Endothelial cell of umbilical vein (primary cell): ENCODE measurements at regions not wholly inside any gene's neighbourhood (a gene's known extent, or its start where the extent isn't known, plus 50 kb on each side); places are given as distances from the start of the nearest gene placed in this dataset.

ENCODE experiments used
- BruUV-seq: library from RNA; stranded (reverse); fragments of 400-500 nt; replicated peaks from 2 replicates; lab custom pipeline; 2021; lab: Mats Ljungman, UMichigan
- CTCF ChIA-PET: fragments of 300-600, 350-600 bp; sonication (Branson Sonifier 250); formaldehyde crosslinking; loops from one replicate; lab custom pipeline; 2021; ENCODE audit warnings: antibody characterized with exemption, inconsistent platforms; lab: Charles Lee
- POLR2A ChIA-PET: fragments of 300-600, 350-600 bp; sonication (Branson Sonifier 250); formaldehyde crosslinking; loops from one replicate; lab custom pipeline; 2021; ENCODE audit warnings: antibody characterized with exemption, inconsistent platforms; lab: Charles Lee
- DNase-seq: peaks from one replicate; pipeline ENCODE4 v3.0.0-alpha.2; 2011; ENCODE audit warnings: low read depth, low spot score
- FAIRE-seq: peaks from 2 replicates; lab custom pipeline; 2011; peaks lifted over from hg19 to GRCh38; lab: Jason Lieb, UNC
- H2AFZ ChIP-seq: 2 replicates; pipeline ENCODE4 v1.6.0; 2012; ENCODE audit warnings: low read depth, low read length, control low read depth, inconsistent platforms
- H3K27ac ChIP-seq: 2 replicates; pipeline ENCODE4 v1.5.1; 2011; ENCODE audit warnings: low read depth, mild to moderate bottlenecking, control low read depth, low read length, moderate library complexity; ENCODE audit not compliant: insufficient read depth
- H3K27me3 ChIP-seq, 2 experiments: 2 replicates each; pipeline versions ENCODE4 v1.6.0 to v1.6.1; 2011; ENCODE audit warnings: low read length in 2 of 2, mixed read lengths in 1 of 2; ENCODE audit not compliant: control insufficient read depth in 2 of 2, insufficient read depth in 2 of 2
- H3K36me3 ChIP-seq, 2 experiments: 2 replicates in 1 of 2; 3 replicates in 1 of 2; pipeline ENCODE4 v1.5.1; 2011; ENCODE audit warnings: low read length in 2 of 2, mild to moderate bottlenecking in 1 of 2, moderate library complexity in 1 of 2; ENCODE audit not compliant: control insufficient read depth in 2 of 2, insufficient read depth in 2 of 2; ENCODE audit errors: extremely low read depth in 1 of 2
- H3K4me1 ChIP-seq: 3 replicates; pipeline ENCODE4 v1.5.1; 2011; ENCODE audit warnings: mild to moderate bottlenecking, low read length; ENCODE audit not compliant: control insufficient read depth, insufficient read depth; ENCODE audit errors: extremely low read depth
- H3K4me2 ChIP-seq: 2 replicates; pipeline ENCODE4 v1.6.1; 2011; ENCODE audit warnings: low read length, control low read depth, mixed read lengths; ENCODE audit not compliant: insufficient read depth
- H3K4me3 ChIP-seq, 3 experiments: fragments of 200-600 bp in 1 of 3; sonication (generic), shearing (Covaris generic) in 1 of 3; replicated peaks in 1 of 3; 2 replicates each; pipeline ENCODE4 v1.5.1; 2011 to 2016; ENCODE audit warnings: control low read depth in 3 of 3, low read length in 3 of 3, mild to moderate bottlenecking in 2 of 3, inconsistent platforms in 1 of 3, low read depth in 1 of 3, moderate library complexity in 1 of 3; ENCODE audit not compliant: insufficient read depth in 1 of 3
- H3K79me2 ChIP-seq: 2 replicates; pipeline ENCODE4 v1.6.0; 2012; ENCODE audit warnings: low read length, inconsistent platforms; ENCODE audit not compliant: control insufficient read depth, insufficient read depth
- H3K9ac ChIP-seq: replicated peaks from 2 replicates; pipeline ENCODE3; 2011; ENCODE audit warnings: low read length, control low read depth; ENCODE audit not compliant: insufficient read depth; ENCODE audit errors: extremely low read depth
- H3K9me1 ChIP-seq: replicated peaks from 3 replicates; pipeline ENCODE4 v1.6.0; 2011; ENCODE audit warnings: mild to moderate bottlenecking, low read length; ENCODE audit not compliant: control insufficient read depth, insufficient read depth; ENCODE audit errors: extremely low read depth
- H3K9me3 ChIP-seq: replicated peaks from 2 replicates; pipeline ENCODE4 v1.5.1; 2012; ENCODE audit warnings: low read length, inconsistent platforms; ENCODE audit not compliant: control insufficient read depth, insufficient read depth
- H4K20me1 ChIP-seq: replicated peaks from 2 replicates; pipeline ENCODE3; 2011; ENCODE audit warnings: mild to moderate bottlenecking, low read length; ENCODE audit not compliant: control insufficient read depth, insufficient read depth; ENCODE audit errors: extremely low read depth
- CTCF ChIP-seq, 2 donors: IDR thresholded peaks; 1 replicate in 1 of 2; 2 replicates in 1 of 2; pipeline ENCODE4 v1.5.1; 2011; ENCODE audit warnings: low read length in 2 of 2, mild to moderate bottlenecking in 2 of 2, moderate library complexity in 2 of 2, control low read depth in 1 of 2, inconsistent platforms in 1 of 2, low read depth in 1 of 2; ENCODE audit not compliant: insufficient read depth in 1 of 2; ENCODE audit errors: extremely low read depth in 1 of 2
- EZH2 ChIP-seq: IDR thresholded peaks from 2 replicates; pipeline ENCODE4 v1.6.1; 2012; ENCODE audit warnings: borderline replicate concordance, low read depth, mild to moderate bottlenecking, moderate library complexity, low read length, inconsistent platforms; ENCODE audit not compliant: severe bottlenecking
- FOS ChIP-seq: IDR thresholded peaks from 2 replicates; pipeline ENCODE4 v1.6.1; 2011; ENCODE audit warnings: mild to moderate bottlenecking, low read length, moderate library complexity, borderline replicate concordance; ENCODE audit not compliant: insufficient read depth
- JUN ChIP-seq: IDR thresholded peaks from 2 replicates; pipeline ENCODE4 v1.6.1; 2011; ENCODE audit warnings: borderline replicate concordance, low read depth; ENCODE audit not compliant: insufficient read length, insufficient read depth
- MAX ChIP-seq: IDR thresholded peaks from 2 replicates; pipeline ENCODE4 v1.6.1; 2011; ENCODE audit not compliant: insufficient read depth, insufficient read length
- MYC ChIP-seq: IDR thresholded peaks from one replicate; pipeline ENCODE4 v1.6.1; 2011; ENCODE audit warnings: mild to moderate bottlenecking, low read depth, low read length
- POLR2A ChIP-seq: IDR thresholded peaks from 2 replicates; pipeline ENCODE4 v1.6.1; 2012; ENCODE audit warnings: low read depth, mild to moderate bottlenecking, control low read depth, low read length
- POLR2AphosphoS5 ChIP-seq: IDR thresholded peaks from 2 replicates; pipeline ENCODE4 v1.6.1; 2012; ENCODE audit warnings: low read depth, mild to moderate bottlenecking, control low read depth, low read length, moderate library complexity; ENCODE audit not compliant: insufficient read depth
- dilution Hi-C: fragments of 300-500 bp; cut with MboI; formaldehyde crosslinking; loops from one replicate; pipeline ENCODE4 v1.15.0; 2019; ENCODE audit warnings: low sequenced_read_pairs; ENCODE audit not compliant: extremely low pct_ligation_motif_present
- intact Hi-C: fragments of 100-400 bp; cut with micrococcal nuclease; formaldehyde crosslinking; loops from one replicate; pipeline ENCODE4 v1.10.0; 2022

GRCh38 chr5:158543539-158544387 lies 556.0 kb downstream of the EBF1 start:
- H3K79me2 ChIP-seq = no peaks in the 10 kb centered on the region
- no peaks in the 10 kb centered on the region for H3K4me1 ChIP-seq
- no peaks in the 10 kb centered on the region for H4K20me1 ChIP-seq
- intact Hi-C loops (no loop called here), dilution Hi-C loops (no loop called here)
- no peak overlapping the region for H3K4me2 ChIP-seq
- BruUV-seq = no TSS peak
- H3K9me1 ChIP-seq = no peaks in the 10 kb centered on the region
- H3K4me3 ChIP-seq = no peak overlapping the region
- CTCF ChIA-PET = no interaction called here
- no peak overlapping the region for H3K9ac ChIP-seq
- no peak overlapping the region for H3K27ac ChIP-seq
- no peak overlapping the region for H2AFZ ChIP-seq
- DNase-seq (no peak), FAIRE-seq (no peak)
- POLR2A ChIA-PET = no interaction called here
- no peaks in the 10 kb centered on the region for H3K9me3 ChIP-seq
- no peak for TF ChIP-seq POLR2AphosphoS5
- TF ChIP-seq MAX = no peak
- no peak for TF ChIP-seq POLR2A
- no peak for TF ChIP-seq EZH2
- no peaks in the 10 kb centered on the region for H3K27me3 ChIP-seq
- H3K36me3 ChIP-seq = no peaks in the 10 kb centered on the region

- H3K4me2 ChIP-seq = no peak overlapping the region
- no peak overlapping the region for H3K4me3 ChIP-seq
- H3K4me1 ChIP-seq = no peaks in the 10 kb centered on the region
- no peaks in the 10 kb centered on the region for H4K20me1 ChIP-seq
- H2AFZ ChIP-seq = no peak overlapping the region
- no peaks in the 10 kb centered on the region for H3K9me3 ChIP-seq
- H3K9me1 ChIP-seq = no peaks in the 10 kb centered on the region
- BruUV-seq = no TSS peak
- no peak for TF ChIP-seq POLR2A
- no peak for TF ChIP-seq FOS
- no peak for TF ChIP-seq JUN
- TF ChIP-seq CTCF (IDR thresholded peaks at IDR 0.05; ENCODE audit: extremely low read depth in 1 of 2, insufficient read depth in 1 of 2, low read depth in 1 of 2, low read length in 2 of 2) = no peak
- TF ChIP-seq MYC = no peak
- intact Hi-C loops (no loop called here), dilution Hi-C loops (no loop called here)
- no peaks in the 10 kb centered on the region for H3K27me3 ChIP-seq
- FAIRE-seq (no peak), DNase-seq (no peak)
- no peaks in the 10 kb centered on the region for H3K79me2 ChIP-seq
- H3K36me3 ChIP-seq = no peaks in the 10 kb centered on the region
- ChIA-PET POLR2A (no interaction called here), CTCF (no interaction called here)
- H3K27ac ChIP-seq = no peak overlapping the region
- no peak overlapping the region for H3K9ac ChIP-seq
Measured at GRCh38 chr5:158541536-158542297, 558.0 kb downstream of the EBF1 start.
